ENCODE measurements at regions not wholly inside any gene's neighbourhood (a gene's known extent, or its start where the extent isn't known, plus 50 kb on each side); places are given as distances from the start of the nearest gene placed in this dataset.

GRCh38 chr1:238073991-238074390 is 183.3 kb upstream of the ZP4 start:
- TF ChIP-seq, protein P1, sequence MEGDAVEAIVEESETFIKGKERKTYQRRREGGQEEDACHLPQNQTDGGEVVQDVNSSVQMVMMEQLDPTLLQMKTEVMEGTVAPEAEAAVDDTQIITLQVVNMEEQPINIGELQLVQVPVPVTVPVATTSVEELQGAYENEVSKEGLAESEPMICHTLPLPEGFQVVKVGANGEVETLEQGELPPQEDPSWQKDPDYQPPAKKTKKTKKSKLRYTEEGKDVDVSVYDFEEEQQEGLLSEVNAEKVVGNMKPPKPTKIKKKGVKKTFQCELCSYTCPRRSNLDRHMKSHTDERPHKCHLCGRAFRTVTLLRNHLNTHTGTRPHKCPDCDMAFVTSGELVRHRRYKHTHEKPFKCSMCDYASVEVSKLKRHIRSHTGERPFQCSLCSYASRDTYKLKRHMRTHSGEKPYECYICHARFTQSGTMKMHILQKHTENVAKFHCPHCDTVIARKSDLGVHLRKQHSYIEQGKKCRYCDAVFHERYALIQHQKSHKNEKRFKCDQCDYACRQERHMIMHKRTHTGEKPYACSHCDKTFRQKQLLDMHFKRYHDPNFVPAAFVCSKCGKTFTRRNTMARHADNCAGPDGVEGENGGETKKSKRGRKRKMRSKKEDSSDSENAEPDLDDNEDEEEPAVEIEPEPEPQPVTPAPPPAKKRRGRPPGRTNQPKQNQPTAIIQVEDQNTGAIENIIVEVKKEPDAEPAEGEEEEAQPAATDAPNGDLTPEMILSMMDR (conservative IDR thresholded peaks at IDR 0.05; ENCODE audit: low read length), result no peak
- TF ChIP-seq EZH2phosphoT487 (IDR thresholded peaks at IDR 0.05; ENCODE audit: borderline replicate concordance, low read depth, low read length), result no peak

Measured in OCI-LY7 (cell line).